ENCODE measurements at regions not wholly inside any gene's neighbourhood (a gene's known extent, or its start where the extent isn't known, plus 50 kb on each side); places are given as distances from the start of the nearest gene placed in this dataset.

GRCh38 chr7:46939089-46939488, 642.8 kb downstream of the TNS3 start:
- Mint-ChIP-seq H3K4me3 (no peak overlapping the region), H3K36me3 (no peaks in the 10 kb centered on the region), H3K9me3 (no peaks in the 10 kb centered on the region), H3K27ac (no peak overlapping the region), H3K27me3 (ENCODE audit: insufficient read depth, low read depth) (peaks cover 5% of the 10 kb centered on the region), H3K4me1 (peaks cover 2% of the 10 kb centered on the region)
- Histone ChIP-seq H3K36me3 (no peaks in the 10 kb centered on the region), H3K4me1 (no peaks in the 10 kb centered on the region), H3K27me3 (no peaks in the 10 kb centered on the region), H3K9me3 (ENCODE audit: low read depth) (no peaks in the 10 kb centered on the region), H3K27ac (no peak overlapping the region), H3K9ac (no peak overlapping the region), H2AFZ (replicated peaks) (no peak overlapping the region), H3K4me2 (no peak overlapping the region), H3F3A (ENCODE audit: low read depth) (no peaks in the 10 kb centered on the region), H3K4me3 (no peak overlapping the region), H4K20me1 (ENCODE audit: low read depth) (no peaks in the 10 kb centered on the region), H3K79me2 (ENCODE audit: low read depth) (no peaks in the 10 kb centered on the region)
- DNase-seq (ENCODE audit: low spot score), result no peak
- TF ChIP-seq EZH2 (IDR thresholded peaks at IDR 0.05), result no peak
- TF ChIP-seq EZH2phosphoT487 (IDR thresholded peaks at IDR 0.05), result no peak
- no peak for TF ChIP-seq CTCF (IDR thresholded peaks at IDR 0.05)

- H3K27ac ChIP-seq, result no peak overlapping the region
- no peaks in the 10 kb centered on the region for H4K20me1 ChIP-seq (ENCODE audit: low read depth)
- no peaks in the 10 kb centered on the region for H3F3A ChIP-seq (ENCODE audit: low read depth)
- no peak for TF ChIP-seq EZH2 (IDR thresholded peaks at IDR 0.05)
- no peak for TF ChIP-seq EZH2phosphoT487 (IDR thresholded peaks at IDR 0.05)
- TF ChIP-seq CTCF (IDR thresholded peaks at IDR 0.05), result no peak
- H3K9me3 Mint-ChIP-seq, result no peaks in the 10 kb centered on the region
- no peak overlapping the region for H2AFZ ChIP-seq (replicated peaks)
- no peak overlapping the region for H3K4me3 ChIP-seq
- no peaks in the 10 kb centered on the region for H3K36me3 Mint-ChIP-seq
- no peaks in the 10 kb centered on the region for H3K4me1 ChIP-seq
- H3K9me3 ChIP-seq (ENCODE audit: low read depth), result no peaks in the 10 kb centered on the region
- no peaks in the 10 kb centered on the region for H3K36me3 ChIP-seq
- H3K27me3 Mint-ChIP-seq (ENCODE audit: insufficient read depth, low read depth), result peaks cover 5% of the 10 kb centered on the region
- H3K27me3 ChIP-seq, result no peaks in the 10 kb centered on the region
- peaks cover 2% of the 10 kb centered on the region for H3K4me1 Mint-ChIP-seq
- no peak overlapping the region for H3K9ac ChIP-seq
- H3K4me2 ChIP-seq, result no peak overlapping the region
- no peak for DNase-seq (ENCODE audit: low spot score)
- no peaks in the 10 kb centered on the region for H3K79me2 ChIP-seq (ENCODE audit: low read depth)
- H3K4me3 Mint-ChIP-seq, result no peak overlapping the region
- H3K27ac Mint-ChIP-seq, result no peak overlapping the region
Measured at GRCh38 chr7:46937826-46938225, 644.1 kb downstream of the TNS3 start.

- no peaks in the 10 kb centered on the region for H4K20me1 ChIP-seq (ENCODE audit: low read depth)
- no peaks in the 10 kb centered on the region for H3K36me3 Mint-ChIP-seq
- no peaks in the 10 kb centered on the region for H3F3A ChIP-seq (ENCODE audit: low read depth)
- H2AFZ ChIP-seq (replicated peaks), result no peak overlapping the region
- no peak overlapping the region for H3K27ac ChIP-seq
- no peaks in the 10 kb centered on the region for H3K9me3 ChIP-seq (ENCODE audit: low read depth)
- H3K4me1 ChIP-seq, result no peaks in the 10 kb centered on the region
- H3K9ac ChIP-seq, result no peak overlapping the region
- H3K27me3 Mint-ChIP-seq (ENCODE audit: insufficient read depth, low read depth), result peaks cover 2% of the 10 kb centered on the region
- no peak for DNase-seq (ENCODE audit: low spot score)
- H3K79me2 ChIP-seq (ENCODE audit: low read depth), result no peaks in the 10 kb centered on the region
- H3K4me3 Mint-ChIP-seq, result no peak overlapping the region
- H3K4me2 ChIP-seq, result no peak overlapping the region
- H3K27me3 ChIP-seq, result no peaks in the 10 kb centered on the region
- no peaks in the 10 kb centered on the region for H3K36me3 ChIP-seq
- no peak for TF ChIP-seq EZH2 (IDR thresholded peaks at IDR 0.05)
- no peak for TF ChIP-seq CTCF (IDR thresholded peaks at IDR 0.05)
- no peak for TF ChIP-seq EZH2phosphoT487 (IDR thresholded peaks at IDR 0.05)
- H3K4me3 ChIP-seq, result no peak overlapping the region
- no peaks in the 10 kb centered on the region for H3K9me3 Mint-ChIP-seq
- no peak overlapping the region for H3K27ac Mint-ChIP-seq
- H3K4me1 Mint-ChIP-seq, result peaks cover 7% of the 10 kb centered on the region
Measured at GRCh38 chr7:46934198-46934825, 647.6 kb downstream of the TNS3 start.
